ENCODE measurements at regions not wholly inside any gene's neighbourhood (a gene's known extent, or its start where the extent isn't known, plus 50 kb on each side); places are given as distances from the start of the nearest gene placed in this dataset.
"Not testable (repeated sequence)": the region's sequence is repeated elsewhere in the genome, so short reads cannot be mapped to it uniquely, and the experiment has no call there.

- DNase-seq (ENCODE audit: low spot score), result no peak
- TF ChIP-seq CTCF (IDR thresholded peaks at IDR 0.05; ENCODE audit: extremely low read depth, insufficient read depth, missing control alignments), result no peak
- in situ Hi-C loops (cut with MboI; ENCODE audit: low pct_unique_long_range_greater_than_20kb, low sequenced_read_pairs, unreplicated experiment), result no loop called here
These were observed 56.5 kb upstream of the ORC5 start for GRCh38 chr7:104264285-104264684.

DNA sequence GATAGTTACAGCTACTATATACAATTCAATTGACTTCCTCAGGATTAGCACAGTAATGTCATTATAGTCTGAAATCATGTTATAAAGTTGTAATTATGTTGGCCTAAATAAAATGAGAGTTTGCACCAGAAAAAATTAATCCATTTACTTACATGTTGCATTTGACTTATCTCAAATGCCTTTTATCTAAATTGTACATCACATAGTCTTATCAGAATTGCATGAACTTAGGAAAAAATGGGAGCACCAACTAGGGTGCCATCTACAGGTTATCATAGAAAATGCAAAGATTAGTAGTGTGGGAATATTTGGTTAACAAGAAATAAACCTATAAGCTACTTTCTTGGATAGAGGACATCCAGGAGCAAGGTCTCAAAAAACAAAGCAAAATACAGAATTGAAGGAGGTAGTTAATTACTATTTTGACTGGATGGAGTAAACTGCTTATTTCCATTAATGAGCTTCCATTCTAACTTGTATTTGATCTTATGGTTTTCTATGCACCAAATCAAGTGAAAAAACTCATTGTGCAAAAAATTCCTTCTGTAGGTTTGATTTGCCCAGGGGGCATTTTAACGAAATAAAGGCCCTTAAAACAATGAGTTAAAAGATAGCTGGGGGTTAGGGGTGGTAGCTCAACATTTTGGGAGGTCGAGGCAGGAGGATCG, 60.0 kb upstream of the ORC5 start:
- TF ChIP-seq CTCF (IDR thresholded peaks at IDR 0.05; ENCODE audit: extremely low read depth, insufficient read depth, missing control alignments), result peak; percentile 42
- DNase-seq (ENCODE audit: low spot score), result no peak
- in situ Hi-C loops (cut with MboI; ENCODE audit: low pct_unique_long_range_greater_than_20kb, low sequenced_read_pairs, unreplicated experiment), result no loop called here

DNA sequence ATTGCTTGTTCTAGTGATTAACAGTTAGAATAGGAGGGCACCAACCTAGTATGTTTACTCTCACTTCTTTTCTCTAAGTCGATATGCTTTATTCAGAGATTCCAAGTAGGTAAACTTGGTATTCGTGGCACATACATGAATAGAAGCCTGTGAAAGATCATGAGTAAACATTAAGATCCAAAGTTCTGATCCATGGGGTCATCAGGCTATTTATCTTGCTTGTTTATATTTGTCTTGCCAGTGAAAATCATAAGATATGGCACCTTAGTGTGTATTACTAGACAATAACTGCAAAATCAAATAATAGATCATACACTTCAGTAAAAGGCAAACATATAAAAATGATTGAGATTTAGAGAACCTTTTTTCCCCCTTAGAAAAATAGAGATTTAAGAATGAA, 56.5 kb upstream of the LHFPL3 start:
- no peak for DNase-seq (ENCODE audit: low spot score)
- in situ Hi-C loops (cut with MboI; ENCODE audit: low pct_unique_long_range_greater_than_20kb, low sequenced_read_pairs, unreplicated experiment), result no loop called here
- no peak for TF ChIP-seq CTCF (IDR thresholded peaks at IDR 0.05; ENCODE audit: extremely low read depth, insufficient read depth, missing control alignments)

GRCh38 chr7:104272767-104273384, 55.5 kb upstream of the LHFPL3 start:
- in situ Hi-C loops (cut with MboI; ENCODE audit: low pct_unique_long_range_greater_than_20kb, low sequenced_read_pairs, unreplicated experiment), result no loop called here
- TF ChIP-seq CTCF (IDR thresholded peaks at IDR 0.05; ENCODE audit: extremely low read depth, insufficient read depth, missing control alignments), result peak; percentile 65
- DNase-seq (ENCODE audit: low spot score), result peak; percentile 27

DNA sequence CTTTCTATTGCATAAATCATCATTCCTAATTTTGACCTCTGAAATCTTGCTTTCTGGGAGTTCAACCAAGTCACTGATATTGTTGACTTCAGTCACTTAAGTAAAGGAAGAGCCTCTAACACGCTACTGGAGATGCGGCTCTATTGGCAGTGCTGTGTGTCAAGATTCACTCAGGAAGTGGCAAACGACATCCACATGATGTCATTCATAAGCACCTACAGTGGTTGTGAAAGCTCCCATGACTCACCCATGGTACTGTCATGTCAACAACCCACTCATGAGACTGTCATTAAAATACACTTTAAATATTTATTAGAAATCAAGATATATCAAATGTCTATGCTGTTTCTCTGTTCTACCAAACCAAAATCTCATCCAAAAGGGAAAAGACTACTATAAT, 52.5 kb upstream of the LHFPL3 start:
- no peak for DNase-seq (ENCODE audit: low spot score)
- in situ Hi-C loops (cut with MboI; ENCODE audit: low pct_unique_long_range_greater_than_20kb, low sequenced_read_pairs, unreplicated experiment), result no loop called here
- no peak for TF ChIP-seq CTCF (IDR thresholded peaks at IDR 0.05; ENCODE audit: extremely low read depth, insufficient read depth, missing control alignments)

DNA sequence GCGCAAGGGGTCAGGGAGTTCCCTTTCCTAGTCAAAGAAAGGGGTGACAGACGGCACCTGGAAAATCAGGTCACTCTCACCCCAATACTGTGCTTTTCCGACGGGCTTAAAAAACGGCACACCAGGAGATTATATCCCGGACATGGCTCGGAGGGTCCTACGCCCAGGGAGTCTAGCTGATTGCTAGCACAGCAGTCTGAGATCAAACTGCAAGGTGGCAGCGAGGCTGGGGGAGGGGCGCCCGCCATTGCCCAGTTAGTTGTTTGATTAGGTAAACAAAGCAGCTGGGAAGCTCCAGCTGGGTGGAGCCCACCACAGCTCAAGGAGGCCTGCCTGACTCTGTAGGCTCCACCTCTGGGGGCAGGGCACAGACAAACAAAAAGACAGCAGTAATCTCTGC, 51.7 kb upstream of the LHFPL3 start:
- in situ Hi-C loops (cut with MboI; ENCODE audit: low pct_unique_long_range_greater_than_20kb, low sequenced_read_pairs, unreplicated experiment); DNase-seq (ENCODE audit: low spot score): not testable (repeated sequence)

Data from GM13977 (cell line).